Fibroblast of lung (primary cell): ENCODE measurements at regions not wholly inside any gene's neighbourhood (a gene's known extent, or its start where the extent isn't known, plus 50 kb on each side); places are given as distances from the start of the nearest gene placed in this dataset.

Experiments
- DNase-seq, 2 donors: peaks; one replicate each; pipeline versions ENCODE4 v3.0.0 to v3.0.0-alpha.2; 2010; ENCODE audit warnings: low read depth in 2 of 2
- H2AFZ ChIP-seq: 2 replicates; pipeline ENCODE4 v1.5.1; 2012; ENCODE audit warnings: low read length, control low read depth, inconsistent platforms
- H3K27ac ChIP-seq: 2 replicates; pipeline ENCODE4 v1.5.1; 2011; ENCODE audit warnings: low read length, control low read depth; ENCODE audit not compliant: insufficient read depth
- H3K27me3 ChIP-seq: 2 replicates; pipeline ENCODE4 v1.5.1; 2011; ENCODE audit warnings: mild to moderate bottlenecking, low read length; ENCODE audit not compliant: control insufficient read depth, insufficient read depth
- H3K36me3 ChIP-seq: 2 replicates; pipeline ENCODE4 v1.5.1; 2011; ENCODE audit warnings: low read length; ENCODE audit not compliant: control insufficient read depth, insufficient read depth
- H3K4me1 ChIP-seq: 2 replicates; pipeline ENCODE4 v1.5.1; 2011; ENCODE audit warnings: low read length; ENCODE audit not compliant: control insufficient read depth, insufficient read depth; ENCODE audit errors: extremely low read depth
- H3K4me2 ChIP-seq: 2 replicates; pipeline ENCODE4 v1.5.1; 2011; ENCODE audit warnings: low read length, control low read depth; ENCODE audit not compliant: insufficient read depth; ENCODE audit errors: extremely low read depth
- H3K4me3 ChIP-seq, 4 experiments: fragments of 200-600 bp in 1 of 4; sonication (generic) in 1 of 4; replicated peaks in 1 of 4; 2 replicates each; pipeline ENCODE4 v1.5.1; 2011 to 2016; ENCODE audit warnings: low read length in 4 of 4, low read depth in 3 of 4, mild to moderate bottlenecking in 3 of 4, control low read depth in 2 of 4, inconsistent platforms in 1 of 4, mixed read lengths in 1 of 4; ENCODE audit not compliant: insufficient read depth in 1 of 4; ENCODE audit errors: control extremely low read depth in 1 of 4
- H3K79me2 ChIP-seq: 2 replicates; pipeline ENCODE4 v1.5.1; 2012; ENCODE audit warnings: mild to moderate bottlenecking, low read length, inconsistent platforms; ENCODE audit not compliant: control insufficient read depth, insufficient read depth
- H3K9ac ChIP-seq: 2 replicates; pipeline ENCODE4 v1.5.1; 2011; ENCODE audit warnings: mild to moderate bottlenecking, low read length, control low read depth; ENCODE audit not compliant: insufficient read depth
- H3K9me3 ChIP-seq: 2 replicates; pipeline ENCODE4 v1.5.1; 2012; ENCODE audit warnings: low read depth, low read length; ENCODE audit not compliant: control insufficient read depth, insufficient read depth
- H4K20me1 ChIP-seq: 2 replicates; pipeline ENCODE4 v1.5.1; 2011; ENCODE audit warnings: low read length; ENCODE audit not compliant: control insufficient read depth, insufficient read depth; ENCODE audit errors: extremely low read depth
- EZH2 ChIP-seq: IDR thresholded peaks from 2 replicates; pipeline ENCODE4 v1.5.1; 2012; ENCODE audit warnings: low read length, control low read depth, mild to moderate bottlenecking; ENCODE audit errors: missing control alignments
- TF ChIP-seq, protein P1 (sequence below), 2 donors: IDR thresholded peaks in 1 of 2; conservative IDR thresholded peaks in 1 of 2; 1 replicate in 1 of 2; 2 replicates in 1 of 2; pipeline ENCODE4 v1.5.1; 2011 to 2012; ENCODE audit warnings: low read length in 2 of 2, control low read depth in 1 of 2, inconsistent platforms in 1 of 2, low read depth in 1 of 2, mild to moderate bottlenecking in 1 of 2

DNA sequence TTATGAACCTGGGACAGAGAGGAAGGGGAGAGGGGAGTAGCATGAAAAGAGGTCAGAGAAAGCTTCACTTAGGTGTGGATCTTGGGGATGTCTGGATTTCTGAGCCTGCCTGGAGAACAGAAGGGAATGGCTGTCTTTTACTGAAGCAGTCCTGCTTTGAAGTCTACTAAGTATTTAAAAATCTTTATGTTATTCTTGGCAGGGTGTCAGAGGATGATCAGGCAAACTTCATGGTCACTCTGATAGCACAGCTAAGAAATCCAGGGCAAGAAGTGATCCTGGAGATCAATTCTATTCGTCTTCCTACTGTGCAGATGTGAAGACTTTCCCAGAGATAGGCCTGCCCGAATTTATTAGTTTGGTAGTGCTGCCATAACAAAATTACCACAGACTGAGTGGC is 464.4 kb upstream of the BOD1L1 start:
- TF ChIP-seq EZH2: no peak
- TF ChIP-seq, protein P1, sequence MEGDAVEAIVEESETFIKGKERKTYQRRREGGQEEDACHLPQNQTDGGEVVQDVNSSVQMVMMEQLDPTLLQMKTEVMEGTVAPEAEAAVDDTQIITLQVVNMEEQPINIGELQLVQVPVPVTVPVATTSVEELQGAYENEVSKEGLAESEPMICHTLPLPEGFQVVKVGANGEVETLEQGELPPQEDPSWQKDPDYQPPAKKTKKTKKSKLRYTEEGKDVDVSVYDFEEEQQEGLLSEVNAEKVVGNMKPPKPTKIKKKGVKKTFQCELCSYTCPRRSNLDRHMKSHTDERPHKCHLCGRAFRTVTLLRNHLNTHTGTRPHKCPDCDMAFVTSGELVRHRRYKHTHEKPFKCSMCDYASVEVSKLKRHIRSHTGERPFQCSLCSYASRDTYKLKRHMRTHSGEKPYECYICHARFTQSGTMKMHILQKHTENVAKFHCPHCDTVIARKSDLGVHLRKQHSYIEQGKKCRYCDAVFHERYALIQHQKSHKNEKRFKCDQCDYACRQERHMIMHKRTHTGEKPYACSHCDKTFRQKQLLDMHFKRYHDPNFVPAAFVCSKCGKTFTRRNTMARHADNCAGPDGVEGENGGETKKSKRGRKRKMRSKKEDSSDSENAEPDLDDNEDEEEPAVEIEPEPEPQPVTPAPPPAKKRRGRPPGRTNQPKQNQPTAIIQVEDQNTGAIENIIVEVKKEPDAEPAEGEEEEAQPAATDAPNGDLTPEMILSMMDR (conservative IDR thresholded peaks at IDR 0.05 in 1 of 2, IDR thresholded peaks at IDR 0.05 in 1 of 2; ENCODE audit: low read depth in 1 of 2, low read length in 2 of 2): no peak
- no peak overlapping the region for H3K9ac ChIP-seq
- no peaks in the 10 kb centered on the region for H4K20me1 ChIP-seq
- H3K9me3 ChIP-seq: no peaks in the 10 kb centered on the region
- no peak overlapping the region for H2AFZ ChIP-seq
- no peaks in the 10 kb centered on the region for H3K27me3 ChIP-seq
- no peak overlapping the region for H3K4me3 ChIP-seq
- H3K4me1 ChIP-seq: peaks cover 3% of the 10 kb centered on the region
- no peaks in the 10 kb centered on the region for H3K79me2 ChIP-seq
- H3K4me2 ChIP-seq: no peak overlapping the region
- no peaks in the 10 kb centered on the region for H3K36me3 ChIP-seq
- H3K27ac ChIP-seq: no peak overlapping the region
- DNase-seq: peak; percentile 9 to 16

DNA sequence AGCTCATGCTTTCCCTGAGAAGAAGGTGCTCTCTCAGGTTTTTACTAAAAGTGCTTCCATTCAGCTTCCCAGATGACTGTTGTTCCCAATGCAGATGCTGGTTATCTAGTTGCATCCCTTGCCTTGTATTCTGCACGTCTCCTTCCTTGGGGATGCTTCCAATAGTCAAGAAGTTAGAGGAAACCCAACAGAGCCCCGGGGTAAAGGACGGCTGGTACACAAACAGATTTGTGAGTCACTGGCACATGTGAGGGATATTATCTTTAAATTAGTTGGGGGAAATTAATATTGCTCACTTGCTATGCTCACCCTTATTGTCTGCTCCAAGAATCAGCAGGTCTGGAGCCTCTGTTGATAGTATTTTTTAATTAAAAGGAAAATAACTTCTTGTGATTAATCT is 465.2 kb upstream of the BOD1L1 start:
- Histone ChIP-seq H3K9ac (no peak overlapping the region), H3K79me2 (no peaks in the 10 kb centered on the region), H3K27me3 (no peaks in the 10 kb centered on the region), H3K9me3 (no peaks in the 10 kb centered on the region), H3K4me1 (peaks cover 4% of the 10 kb centered on the region), H2AFZ (no peak overlapping the region), H3K4me3 (no peak overlapping the region), H3K36me3 (no peaks in the 10 kb centered on the region), H3K27ac (no peak overlapping the region), H3K4me2 (no peak overlapping the region), H4K20me1 (no peaks in the 10 kb centered on the region)
- no peak for TF ChIP-seq EZH2
- TF ChIP-seq, protein P1 (conservative IDR thresholded peaks at IDR 0.05 in 1 of 2, IDR thresholded peaks at IDR 0.05 in 1 of 2; ENCODE audit: low read depth in 1 of 2, low read length in 2 of 2): no peak
- no peak for DNase-seq

GRCh38 chr4:14095831-14096230 is 468.3 kb upstream of the BOD1L1 start:
- Histone ChIP-seq H3K79me2 (no peaks in the 10 kb centered on the region), H3K27me3 (no peaks in the 10 kb centered on the region), H3K36me3 (no peaks in the 10 kb centered on the region), H3K4me1 (peaks cover 4% of the 10 kb centered on the region), H2AFZ (no peak overlapping the region), H3K9ac (no peak overlapping the region), H3K27ac (no peak overlapping the region), H3K4me2 (no peak overlapping the region), H4K20me1 (no peaks in the 10 kb centered on the region), H3K9me3 (no peaks in the 10 kb centered on the region), H3K4me3 (no peak overlapping the region)
- TF ChIP-seq, protein P1 (conservative IDR thresholded peaks at IDR 0.05 in 1 of 2, IDR thresholded peaks at IDR 0.05 in 1 of 2; ENCODE audit: low read depth in 1 of 2, low read length in 2 of 2): no peak
- TF ChIP-seq EZH2: no peak
- peak in 1 of 2 donors; percentile 5 for DNase-seq
